K562 (cell line): ENCODE measurements at regions not wholly inside any gene's neighbourhood (a gene's known extent, or its start where the extent isn't known, plus 50 kb on each side); places are given as distances from the start of the nearest gene placed in this dataset.

Experiments used
- ATAC-seq: fragments of 200-7000 bp; cut with Tn5 transposase; 3 replicates; pipeline ENCODE4 v1.9.1; 2020; ENCODE audit warnings: moderate library complexity
- BruUV-seq: library from RNA; stranded (reverse); fragments of 400-500 nt; replicated peaks from 2 replicates; lab custom pipeline; 2021; lab: Mats Ljungman, UMichigan
- CTCF ChIA-PET: fragments of 300-600 bp; formaldehyde crosslinking; extraction: SDS; loops from one replicate; lab custom pipeline; 2021; ENCODE audit warnings: low intra/inter-chr PET ratio; lab: Yijun Ruan, JAX
- POLR2A ChIA-PET: fragments of 300-600, 350-650 bp; sonication (Branson Sonifier 250); formaldehyde crosslinking; extraction: SDS; loops from one replicate; lab custom pipeline; 2021; ENCODE audit warnings: antibody characterized with exemption, inconsistent platforms; lab: Yijun Ruan, JAX
- DNase-seq, 4 experiments: peaks; one replicate each; pipeline versions ENCODE4 v3.0.0 to v3.0.0-alpha.2; 2011 to 2018; ENCODE audit warnings: low spot score in 3 of 4, mixed read lengths in 3 of 4; ENCODE audit errors: extremely low read depth in 1 of 4
- FAIRE-seq: peaks from 2 replicates; lab custom pipeline; 2011; peaks lifted over from hg19 to GRCh38; lab: Jason Lieb, UNC
- H2AFZ ChIP-seq: 2 replicates; pipeline ENCODE4 v1.6.0; 2011; ENCODE audit warnings: low read depth, low read length, control low read depth, inconsistent platforms
- H3K27ac ChIP-seq: fragments of 200-600 bp; 3 replicates; pipeline ENCODE4 v1.8.0; 2011; ENCODE audit warnings: low read depth, mild to moderate bottlenecking, control low read depth, inconsistent platforms, low read length, moderate library complexity, mixed read lengths; ENCODE audit errors: extremely low read depth
- H3K27me3 ChIP-seq, 2 experiments: fragments of 300-600 bp in 1 of 2; 2 replicates in 1 of 2; 3 replicates in 1 of 2; pipeline versions ENCODE4 v1.6.0 to v1.8.0; 2011; ENCODE audit warnings: inconsistent platforms in 2 of 2, low read length in 2 of 2, mild to moderate bottlenecking in 1 of 2, mixed read lengths in 1 of 2, moderate library complexity in 1 of 2; ENCODE audit not compliant: control insufficient read depth in 2 of 2, insufficient read depth in 2 of 2
- H3K36me3 ChIP-seq: fragments of 300-600 bp; 3 replicates; pipeline ENCODE4 v1.8.0; 2011; ENCODE audit warnings: mild to moderate bottlenecking, low read length, inconsistent platforms; ENCODE audit not compliant: control insufficient read depth, insufficient read depth
- H3K4me1 ChIP-seq, 2 experiments: fragments of 200-600 bp in 1 of 2; replicated peaks in 1 of 2; 2 replicates in 1 of 2; 3 replicates in 1 of 2; pipeline versions ENCODE4 v1.5.1 to v1.8.0; 2011; ENCODE audit warnings: inconsistent platforms in 2 of 2, low read length in 2 of 2, mild to moderate bottlenecking in 1 of 2, mixed read lengths in 1 of 2, moderate library complexity in 1 of 2; ENCODE audit not compliant: control insufficient read depth in 2 of 2, insufficient read depth in 2 of 2
- H3K4me2 ChIP-seq: 2 replicates; pipeline ENCODE4 v1.6.1; 2011; ENCODE audit warnings: low read length, control low read depth, inconsistent platforms, mixed read lengths; ENCODE audit not compliant: insufficient read depth
- H3K4me3 ChIP-seq: fragments of 200-600 bp; sonication (generic), shearing (Covaris generic); 2 replicates; pipeline ENCODE4 v1.5.1; 2016; ENCODE audit warnings: control low read depth, inconsistent platforms
- H3K79me2 ChIP-seq: fragments of 200-600 bp; 3 replicates; pipeline ENCODE4 v1.8.0; 2011; ENCODE audit warnings: low read length, inconsistent platforms; ENCODE audit not compliant: control insufficient read depth, insufficient read depth
- H3K9ac ChIP-seq, 2 experiments: 2 replicates each; pipeline versions ENCODE4 v1.6.0 to v1.6.1; 2011; ENCODE audit warnings: low read depth in 2 of 2, low read length in 2 of 2, control low read depth in 1 of 2, inconsistent platforms in 1 of 2, mild to moderate bottlenecking in 1 of 2, mixed read lengths in 1 of 2; ENCODE audit not compliant: insufficient read depth in 1 of 2
- H3K9me1 ChIP-seq: one replicate; pipeline ENCODE4 v1.6.0; 2011; ENCODE audit warnings: inconsistent platforms, mild to moderate bottlenecking, low read length, moderate library complexity; ENCODE audit not compliant: control insufficient read depth, insufficient read depth
- H3K9me3 ChIP-seq: replicated peaks from 2 replicates; pipeline ENCODE4 v1.5.1; 2011; ENCODE audit warnings: low read depth, low read length, inconsistent platforms; ENCODE audit not compliant: control insufficient read depth, insufficient read depth
- H4K20me1 ChIP-seq: replicated peaks from 2 replicates; pipeline ENCODE4 v1.6.1; 2011; ENCODE audit warnings: low read length, inconsistent platforms, mixed read lengths; ENCODE audit not compliant: control insufficient read depth, insufficient read depth
- ARHGAP35 ChIP-seq: fragments of 450-650 bp; IDR thresholded peaks from 2 replicates; pipeline ENCODE4 v1.6.1; 2018; ENCODE audit not compliant: partially characterized antibody
- ATF1 ChIP-seq, 2 experiments: fragments of 450-650 bp in 1 of 2; IDR thresholded peaks; 2 replicates each; pipeline ENCODE4 v1.6.1; 2016; ENCODE audit warnings: missing compliant biosample characterization in 1 of 2, missing genetic modification characterization in 1 of 2
- ETV6 ChIP-seq, 3 experiments: fragments of 150-350 bp in 1 of 3; sonication (generic) in 1 of 3; formaldehyde crosslinking in 1 of 3; IDR thresholded peaks; 2 replicates each; pipeline versions ENCODE4 v1.6.1 to v1.8.0; 2014 to 2022; ENCODE audit warnings: borderline replicate concordance in 2 of 3, low read depth in 2 of 3, antibody characterized with exemption in 1 of 3, low read length in 1 of 3, mild to moderate bottlenecking in 1 of 3, missing genetic modification reagents in 1 of 3
- HES1 ChIP-seq: fragments of 450-650 bp; IDR thresholded peaks from 2 replicates; pipeline ENCODE4 v1.6.1; 2016; ENCODE audit warnings: low read depth, mild to moderate bottlenecking, moderate library complexity
- LARP7 ChIP-seq: fragments of 450-650 bp; IDR thresholded peaks from 2 replicates; pipeline ENCODE4 v1.6.1; 2016
- NFE2 ChIP-seq: IDR thresholded peaks from 2 replicates; pipeline ENCODE4 v1.6.1; 2014; ENCODE audit warnings: antibody characterized with exemption, low read depth
- RBM14 ChIP-seq: fragments of 200-400 bp; formaldehyde crosslinking; IDR thresholded peaks from 2 replicates; pipeline ENCODE4 v1.6.1; 2018; ENCODE audit warnings: low read depth, mild to moderate bottlenecking, low read length, moderate library complexity, borderline replicate concordance; ENCODE audit not compliant: insufficient read depth
- SMARCA4 ChIP-seq: fragments of 450-650 bp; IDR thresholded peaks from 2 replicates; pipeline ENCODE4 v1.6.1; 2016
- SNRNP70 ChIP-seq: fragments of 200-400 bp; formaldehyde crosslinking; optimal IDR thresholded peaks from 2 replicates; pipeline ENCODE3; 2017; ENCODE audit warnings: low read depth, low read length
- TEAD2 ChIP-seq: fragments of 450-650 bp; IDR thresholded peaks from 2 replicates; pipeline ENCODE4 v1.6.1; 2016; ENCODE audit warnings: missing genetic modification characterization, control low read depth, missing compliant biosample characterization
- TGIF2 ChIP-seq: sonication (generic); formaldehyde crosslinking; IDR thresholded peaks from 2 replicates; pipeline ENCODE4 v1.8.1; 2022; ENCODE audit warnings: mild to moderate bottlenecking, missing genetic modification reagents, moderate library complexity
- ZNF766 ChIP-seq: fragments of 200-800 bp; sonication (Bioruptor generic); conservative IDR thresholded peaks from 2 replicates; pipeline ENCODE4 v1.6.1; 2016; ENCODE audit warnings: missing genetic modification characterization, missing compliant biosample characterization
- ZNF77 ChIP-seq: fragments of 250-450 bp; sonication (Bioruptor Pico); IDR thresholded peaks from 2 replicates; pipeline ENCODE4 v1.5.0; 2020
- WGBS: fragments of 100-300 bp; shearing (Covaris generic); methylation state at CpG from one replicate; pipeline ENCODE4 v1.1.6; 2016; ENCODE audit warnings: low coverage, mixed read lengths; ENCODE audit not compliant: insufficient coverage; ENCODE audit errors: missing lambda C conversion rate; 5-methylcytosine and 5-hydroxymethylcytosine counted together
- in situ Hi-C: fragments of 300-500 bp; cut with MboI; formaldehyde crosslinking; loops from 4 replicates; pipeline ENCODE4 v1.15.0; 2018; ENCODE audit warnings: inconsistent platforms, mixed read lengths
- intact Hi-C: fragments of 100-400 bp; cut with micrococcal nuclease; formaldehyde crosslinking; loops from 2 replicates; pipeline ENCODE4 v1.14.2; 2022

GRCh38 chr18:71625556-71626090, 918.5 kb downstream of the CBLN2 start:
- Histone ChIP-seq H3K9me1 (no peaks in the 10 kb centered on the region), H4K20me1 (no peaks in the 10 kb centered on the region), H3K9ac (no peak overlapping the region), H3K4me1 (no peaks in the 10 kb centered on the region), H3K27me3 (no peaks in the 10 kb centered on the region), H3K4me2 (no peak overlapping the region), H3K27ac (no peak overlapping the region), H3K9me3 (no peaks in the 10 kb centered on the region), H2AFZ (no peak overlapping the region), H3K4me3 (no peak overlapping the region), H3K79me2 (no peaks in the 10 kb centered on the region), H3K36me3 (no peaks in the 10 kb centered on the region)
- ChIA-PET CTCF (no interaction called here), POLR2A (no interaction called here)
- 0% methylated on average over 1 of the region's 1 CpG for WGBS
- no peak for DNase-seq
- intact Hi-C loops, result no loop called here
- ATAC-seq, result no peak
- in situ Hi-C loops, result no loop called here
- no TSS peak for BruUV-seq
- FAIRE-seq, result no peak
- no peak for TF ChIP-seq ATF1 (CRISPR knock-in tag; IDR thresholded peaks at IDR 0.05)
- TF ChIP-seq ATF1 (tag; IDR thresholded peaks at IDR 0.05), result no peak
- TF ChIP-seq SNRNP70, result no peak
- TF ChIP-seq ZNF766 (CRISPR knock-in tag), result no peak
- TF ChIP-seq ETV6 (IDR thresholded peaks at IDR 0.05; ENCODE audit: borderline replicate concordance in 1 of 2, low read depth in 2 of 2, low read length in 1 of 2), result no peak
- no peak for TF ChIP-seq ETV6 (CRISPR knock-in tag; IDR thresholded peaks at IDR 0.05; ENCODE audit: borderline replicate concordance)
- no peak for TF ChIP-seq ZNF77
- TF ChIP-seq HES1, result no peak
- no peak for TF ChIP-seq SMARCA4
- TF ChIP-seq TGIF2 (CRISPR knock-in tag), result no peak
- TF ChIP-seq RBM14, result no peak
- TF ChIP-seq NFE2, result no peak
- TF ChIP-seq TEAD2 (tag), result no peak
- no peak for TF ChIP-seq ARHGAP35
- TF ChIP-seq LARP7, result no peak
